ENCODE measurements at regions not wholly inside any gene's neighbourhood (a gene's known extent, or its start where the extent isn't known, plus 50 kb on each side); places are given as distances from the start of the nearest gene placed in this dataset.
"Not testable (repeated sequence)": the region's sequence is repeated elsewhere in the genome, so short reads cannot be mapped to it uniquely, and the experiment has no call there.

GRCh38 chr3:74039105-74039504 lies 414.4 kb upstream of the PDZRN3 start:
- DNase-seq = no peak

- no peak for DNase-seq
Measured at GRCh38 chr3:74036568-74036967, 411.8 kb upstream of the PDZRN3 start.

GRCh38 chr3:74036102-74036501 lies 411.4 kb upstream of the PDZRN3 start:
- no peak for DNase-seq

- DNase-seq = no peak
Measured at GRCh38 chr3:74033806-74034205, 409.1 kb upstream of the PDZRN3 start.

GRCh38 chr3:74033381-74033780 lies 408.6 kb upstream of the PDZRN3 start:
- DNase-seq = no peak

GRCh38 chr3:74027121-74027520 lies 402.4 kb upstream of the PDZRN3 start:
- no peak for DNase-seq

GRCh38 chr3:74023395-74023794 lies 398.7 kb upstream of the PDZRN3 start:
- DNase-seq = no peak

GRCh38 chr3:74021449-74021848 lies 396.7 kb upstream of the PDZRN3 start:
- DNase-seq = no peak

GRCh38 chr3:74009961-74010844 lies 385.5 kb upstream of the PDZRN3 start:
- no peak for DNase-seq

- DNase-seq = no peak
Measured at GRCh38 chr3:74004386-74004785, 379.6 kb upstream of the PDZRN3 start.

- DNase-seq = no peak
Measured at GRCh38 chr3:74003734-74004133, 379.0 kb upstream of the PDZRN3 start.

- DNase-seq = no peak
Measured at GRCh38 chr3:74001436-74001835, 376.7 kb upstream of the PDZRN3 start.

GRCh38 chr3:74000725-74001124 lies 376.0 kb upstream of the PDZRN3 start:
- no peak for DNase-seq

- no peak for DNase-seq
Measured at GRCh38 chr3:73999501-73999900, 374.8 kb upstream of the PDZRN3 start.

- not testable (repeated sequence) for DNase-seq
Measured at GRCh38 chr3:73990691-73991090, 365.9 kb upstream of the PDZRN3 start.

GRCh38 chr3:73966733-73967132 lies 342.0 kb upstream of the PDZRN3 start:
- DNase-seq = no peak

- DNase-seq = no peak
Measured at GRCh38 chr3:73964818-73965217, 340.1 kb upstream of the PDZRN3 start.

GRCh38 chr3:73955494-73956070 lies 330.8 kb upstream of the PDZRN3 start:
- DNase-seq = no peak

GRCh38 chr3:73954506-73954905 lies 329.8 kb upstream of the PDZRN3 start:
- DNase-seq = no peak

GRCh38 chr3:73952781-73953180 lies 328.0 kb upstream of the PDZRN3 start:
- no peak for DNase-seq

GRCh38 chr3:73950865-73951558 lies 326.3 kb upstream of the PDZRN3 start:
- DNase-seq = no peak

GRCh38 chr3:73945541-73945940 lies 320.8 kb upstream of the PDZRN3 start:
- no peak for DNase-seq

GRCh38 chr3:73939985-73940384 lies 315.2 kb upstream of the PDZRN3 start:
- no peak for DNase-seq

- no peak for DNase-seq
Measured at GRCh38 chr3:73933585-73933984, 308.8 kb upstream of the PDZRN3 start.
